ENCODE measurements at regions not wholly inside any gene's neighbourhood (a gene's known extent, or its start where the extent isn't known, plus 50 kb on each side); places are given as distances from the start of the nearest gene placed in this dataset.

- DNase-seq (ENCODE audit: low read depth): no peak
- TF ChIP-seq, protein P1, sequence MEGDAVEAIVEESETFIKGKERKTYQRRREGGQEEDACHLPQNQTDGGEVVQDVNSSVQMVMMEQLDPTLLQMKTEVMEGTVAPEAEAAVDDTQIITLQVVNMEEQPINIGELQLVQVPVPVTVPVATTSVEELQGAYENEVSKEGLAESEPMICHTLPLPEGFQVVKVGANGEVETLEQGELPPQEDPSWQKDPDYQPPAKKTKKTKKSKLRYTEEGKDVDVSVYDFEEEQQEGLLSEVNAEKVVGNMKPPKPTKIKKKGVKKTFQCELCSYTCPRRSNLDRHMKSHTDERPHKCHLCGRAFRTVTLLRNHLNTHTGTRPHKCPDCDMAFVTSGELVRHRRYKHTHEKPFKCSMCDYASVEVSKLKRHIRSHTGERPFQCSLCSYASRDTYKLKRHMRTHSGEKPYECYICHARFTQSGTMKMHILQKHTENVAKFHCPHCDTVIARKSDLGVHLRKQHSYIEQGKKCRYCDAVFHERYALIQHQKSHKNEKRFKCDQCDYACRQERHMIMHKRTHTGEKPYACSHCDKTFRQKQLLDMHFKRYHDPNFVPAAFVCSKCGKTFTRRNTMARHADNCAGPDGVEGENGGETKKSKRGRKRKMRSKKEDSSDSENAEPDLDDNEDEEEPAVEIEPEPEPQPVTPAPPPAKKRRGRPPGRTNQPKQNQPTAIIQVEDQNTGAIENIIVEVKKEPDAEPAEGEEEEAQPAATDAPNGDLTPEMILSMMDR (IDR thresholded peaks at IDR 0.05; ENCODE audit: insufficient read depth, low read length, severe bottlenecking): no peak
- H3K36me3 ChIP-seq (ENCODE audit: control insufficient read depth, insufficient read depth, low read length): no peaks in the 10 kb centered on the region
- peak; percentile 40 for FAIRE-seq
- H3K4me3 ChIP-seq (ENCODE audit: low read depth, low read length): no peak overlapping the region
- peaks cover 1% of the 10 kb centered on the region for H3K27me3 ChIP-seq (ENCODE audit: control insufficient read depth, insufficient read depth, low read length)
Observed at GRCh38 chr5:172548311-172548731, 92.7 kb upstream of the NEURL1B start.

DNA sequence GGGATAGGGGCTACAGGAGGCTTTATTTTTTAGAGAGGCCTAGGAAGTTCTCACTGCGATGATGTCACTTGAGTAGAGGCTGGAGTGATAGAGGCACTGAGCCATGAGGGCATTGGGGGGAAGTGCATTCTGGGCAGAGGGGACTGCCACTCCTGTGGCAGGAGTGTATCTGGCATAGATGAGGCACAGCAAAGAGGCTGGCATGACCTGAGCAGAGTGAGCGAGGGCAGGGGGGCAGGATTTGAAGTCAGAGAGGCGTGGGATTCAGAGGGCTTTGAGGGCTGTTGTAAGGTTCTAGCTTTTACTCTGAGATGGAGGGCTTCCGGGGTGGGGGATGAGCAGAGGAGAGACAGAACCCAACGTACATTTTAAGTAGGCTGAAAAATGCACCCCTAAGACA lies 91.9 kb upstream of the SH3PXD2B start:
- Histone ChIP-seq H3K36me3 (ENCODE audit: control insufficient read depth, insufficient read depth, low read length) (no peaks in the 10 kb centered on the region), H3K4me3 (ENCODE audit: low read depth, low read length) (no peak overlapping the region), H3K27me3 (ENCODE audit: control insufficient read depth, insufficient read depth, low read length) (peaks cover 1% of the 10 kb centered on the region)
- TF ChIP-seq, protein P1 (IDR thresholded peaks at IDR 0.05; ENCODE audit: insufficient read depth, low read length, severe bottlenecking): no peak
- FAIRE-seq (no peak), DNase-seq (ENCODE audit: low read depth) (no peak)

- no peak overlapping the region for H3K4me3 ChIP-seq (ENCODE audit: low read depth, low read length)
- TF ChIP-seq, protein P1 (IDR thresholded peaks at IDR 0.05; ENCODE audit: insufficient read depth, low read length, severe bottlenecking): no peak
- DNase-seq (ENCODE audit: low read depth): no peak
- FAIRE-seq: no peak
- peaks cover 1% of the 10 kb centered on the region for H3K27me3 ChIP-seq (ENCODE audit: control insufficient read depth, insufficient read depth, low read length)
- H3K36me3 ChIP-seq (ENCODE audit: control insufficient read depth, insufficient read depth, low read length): no peaks in the 10 kb centered on the region
Observed at GRCh38 chr5:172545291-172545801, 91.0 kb upstream of the SH3PXD2B start.

GRCh38 chr5:172544371-172545095 lies 90.2 kb upstream of the SH3PXD2B start:
- DNase-seq (ENCODE audit: low read depth) (no peak), FAIRE-seq (no peak)
- TF ChIP-seq, protein P1 (IDR thresholded peaks at IDR 0.05; ENCODE audit: insufficient read depth, low read length, severe bottlenecking): no peak
- no peak overlapping the region for H3K4me3 ChIP-seq (ENCODE audit: low read depth, low read length)
- no peaks in the 10 kb centered on the region for H3K36me3 ChIP-seq (ENCODE audit: control insufficient read depth, insufficient read depth, low read length)
- H3K27me3 ChIP-seq (ENCODE audit: control insufficient read depth, insufficient read depth, low read length): peaks cover 1% of the 10 kb centered on the region

DNA sequence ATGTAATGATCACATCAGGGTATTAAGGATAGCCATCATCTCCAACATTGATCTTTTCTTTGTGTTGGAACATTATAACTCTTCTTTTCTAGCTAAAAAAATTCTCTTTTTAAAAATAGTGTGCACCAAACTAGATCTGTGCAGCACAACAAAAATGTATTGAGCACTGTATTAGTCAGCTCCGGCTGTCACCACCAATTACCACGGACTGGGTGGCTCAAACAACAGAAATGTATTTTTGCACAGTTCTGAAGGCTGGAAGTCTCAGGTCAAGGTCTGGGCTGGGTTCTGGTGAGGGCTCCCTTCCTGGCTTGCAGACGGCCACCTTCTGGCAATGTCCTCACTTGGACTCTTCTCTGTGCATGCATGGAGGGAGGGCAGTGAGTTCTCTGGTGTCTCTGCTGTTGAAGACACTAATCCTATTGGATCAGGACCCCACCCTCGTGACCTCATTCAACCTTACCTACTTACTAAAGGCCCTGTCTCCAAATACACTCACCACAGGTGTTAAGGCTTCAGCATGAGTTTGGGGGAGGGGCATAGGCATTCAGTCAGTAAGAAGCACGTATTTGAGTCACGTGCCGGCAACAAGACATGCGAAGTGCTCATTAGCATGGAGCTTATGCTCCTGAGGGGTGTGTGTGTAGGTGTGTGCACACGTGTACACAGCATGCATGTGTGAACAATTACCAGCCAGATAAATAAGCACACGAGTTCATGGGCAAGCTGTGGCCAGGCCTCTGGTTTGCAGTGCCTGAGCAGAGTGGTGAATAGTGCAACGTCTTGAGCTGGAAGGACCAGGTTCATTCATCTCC lies 89.4 kb upstream of the SH3PXD2B start:
- DNase-seq (ENCODE audit: low read depth) (no peak), FAIRE-seq (peak; percentile 58)
- Histone ChIP-seq H3K4me3 (ENCODE audit: low read depth, low read length) (no peak overlapping the region), H3K27me3 (ENCODE audit: control insufficient read depth, insufficient read depth, low read length) (peaks cover 1% of the 10 kb centered on the region), H3K36me3 (ENCODE audit: control insufficient read depth, insufficient read depth, low read length) (no peaks in the 10 kb centered on the region)
- TF ChIP-seq, protein P1 (IDR thresholded peaks at IDR 0.05; ENCODE audit: insufficient read depth, low read length, severe bottlenecking): no peak

All from bronchial epithelial cell (primary cell).